SK-N-SH treated with all-trans-retinoic acid at 6 μM for 48 hours (cell line): ENCODE measurements at regions not wholly inside any gene's neighbourhood (a gene's known extent, or its start where the extent isn't known, plus 50 kb on each side); places are given as distances from the start of the nearest gene placed in this dataset.

Source experiments
- ATAC-seq: fragments of 200-7000 bp; cut with Tn5 transposase; 3 replicates; pipeline ENCODE4 v1.9.1; 2020; ENCODE audit warnings: mild to moderate bottlenecking, moderate library complexity
- ARNTL ChIP-seq: fragments of 450-650 bp; formaldehyde crosslinking; IDR thresholded peaks from 2 replicates; pipeline ENCODE4 v1.5.0; 2020; ENCODE audit warnings: low read depth, mild to moderate bottlenecking, moderate library complexity, borderline replicate concordance
- BACH2 ChIP-seq: fragments of 250-450 bp; sonication (Bioruptor Pico); IDR thresholded peaks from 2 replicates; pipeline ENCODE4 v1.9.0; 2021; ENCODE audit warnings: mild to moderate bottlenecking, borderline replicate concordance
- CREB5 ChIP-seq: fragments of 250-450 bp; sonication (Bioruptor Pico); IDR thresholded peaks from 2 replicates; pipeline ENCODE4 v1.5.1; 2020; ENCODE audit warnings: low read depth, mild to moderate bottlenecking, moderate library complexity
- CSDC2 ChIP-seq: fragments of 250-450 bp; sonication (Bioruptor Pico); IDR thresholded peaks from 2 replicates; pipeline ENCODE4 v1.5.0; 2020; ENCODE audit warnings: mild to moderate bottlenecking, moderate library complexity
- CSRNP3 ChIP-seq: fragments of 250-450 bp; sonication (Bioruptor Pico); IDR thresholded peaks from 2 replicates; pipeline ENCODE4 v1.5.1; 2021; ENCODE audit warnings: mild to moderate bottlenecking, moderate library complexity
- ESRRG ChIP-seq: fragments of 250-450 bp; sonication (Bioruptor Pico); IDR thresholded peaks from 2 replicates; pipeline ENCODE4 v1.6.1; 2021; ENCODE audit warnings: mild to moderate bottlenecking
- ISL1 ChIP-seq: fragments of 250-450 bp; sonication (Bioruptor Pico); IDR thresholded peaks from 2 replicates; pipeline ENCODE4 v2.1.2; 2022; ENCODE audit warnings: mild to moderate bottlenecking, moderate library complexity
- POU6F1 ChIP-seq: fragments of 250-450 bp; sonication (Bioruptor Pico); IDR thresholded peaks from 2 replicates; pipeline ENCODE4 v1.8.0; 2021; ENCODE audit warnings: low read depth, mild to moderate bottlenecking, moderate library complexity, borderline replicate concordance
- RARB ChIP-seq: fragments of 250-450 bp; sonication (Bioruptor Pico); IDR thresholded peaks from 2 replicates; pipeline ENCODE4 v1.8.0; 2021; ENCODE audit warnings: mild to moderate bottlenecking, moderate library complexity
- SNAI2 ChIP-seq: fragments of 250-450 bp; sonication (Bioruptor Pico); IDR thresholded peaks from 2 replicates; pipeline ENCODE4 v1.5.0; 2020; ENCODE audit warnings: mild to moderate bottlenecking, moderate library complexity
- TCF4 ChIP-seq: fragments of 250-450 bp; sonication (Bioruptor Pico); IDR thresholded peaks from 2 replicates; pipeline ENCODE4 v1.8.0; 2021; ENCODE audit warnings: mild to moderate bottlenecking, moderate library complexity, borderline replicate concordance
- TOX ChIP-seq: fragments of 250-450 bp; sonication (Bioruptor Pico); IDR thresholded peaks from 2 replicates; pipeline ENCODE4 v1.8.0; 2021; ENCODE audit warnings: mild to moderate bottlenecking, moderate library complexity, borderline replicate concordance
- TSHZ2 ChIP-seq: fragments of 250-450 bp; sonication (Bioruptor Pico); IDR thresholded peaks from 2 replicates; pipeline ENCODE4 v1.5.0; 2020; ENCODE audit warnings: mild to moderate bottlenecking, moderate library complexity
- ZC3H10 ChIP-seq: fragments of 250-450 bp; sonication (Bioruptor Pico); IDR thresholded peaks from 2 replicates; pipeline ENCODE4 v1.5.1; 2021; ENCODE audit warnings: mild to moderate bottlenecking, moderate library complexity
- ZFP3 ChIP-seq: fragments of 250-450 bp; sonication (Bioruptor Pico); IDR thresholded peaks from 2 replicates; pipeline ENCODE4 v1.5.0; 2020; ENCODE audit warnings: mild to moderate bottlenecking, moderate library complexity
- ZFP30 ChIP-seq: fragments of 450-650 bp; formaldehyde crosslinking; IDR thresholded peaks from 2 replicates; pipeline ENCODE4 v1.5.0; 2022; ENCODE audit warnings: mild to moderate bottlenecking, moderate library complexity
- ZNF565 ChIP-seq: fragments of 450-650 bp; formaldehyde crosslinking; conservative IDR thresholded peaks from 2 replicates; pipeline ENCODE4 v1.5.0; 2020; ENCODE audit warnings: low read depth, mild to moderate bottlenecking, moderate library complexity
- ZNF70 ChIP-seq: fragments of 450-650 bp; formaldehyde crosslinking; IDR thresholded peaks from 2 replicates; pipeline ENCODE4 v1.5.0; 2020; ENCODE audit warnings: mild to moderate bottlenecking, moderate library complexity
- ZNF8 ChIP-seq: fragments of 450-650 bp; formaldehyde crosslinking; IDR thresholded peaks from 2 replicates; pipeline ENCODE4 v1.5.0; 2020; ENCODE audit warnings: mild to moderate bottlenecking, moderate library complexity

GRCh38 chr12:41907550-41907949 is 237.1 kb downstream of the GXYLT1 start:
- no peak for ATAC-seq
- TF ChIP-seq BACH2 (CRISPR knock-in tag) (no peak), ZNF565 (CRISPR knock-in tag) (no peak), ZNF70 (no peak), TSHZ2 (no peak), RARB (CRISPR knock-in tag) (no peak), SNAI2 (CRISPR knock-in tag) (no peak), ZNF8 (CRISPR knock-in tag) (no peak), TOX (no peak), CREB5 (CRISPR knock-in tag) (no peak), ARNTL (CRISPR knock-in tag) (no peak), CSRNP3 (CRISPR knock-in tag) (no peak), CSDC2 (CRISPR knock-in tag) (no peak), ZFP30 (CRISPR knock-in tag) (no peak), ZC3H10 (CRISPR knock-in tag) (no peak), ISL1 (no peak), POU6F1 (CRISPR knock-in tag) (no peak)

DNA sequence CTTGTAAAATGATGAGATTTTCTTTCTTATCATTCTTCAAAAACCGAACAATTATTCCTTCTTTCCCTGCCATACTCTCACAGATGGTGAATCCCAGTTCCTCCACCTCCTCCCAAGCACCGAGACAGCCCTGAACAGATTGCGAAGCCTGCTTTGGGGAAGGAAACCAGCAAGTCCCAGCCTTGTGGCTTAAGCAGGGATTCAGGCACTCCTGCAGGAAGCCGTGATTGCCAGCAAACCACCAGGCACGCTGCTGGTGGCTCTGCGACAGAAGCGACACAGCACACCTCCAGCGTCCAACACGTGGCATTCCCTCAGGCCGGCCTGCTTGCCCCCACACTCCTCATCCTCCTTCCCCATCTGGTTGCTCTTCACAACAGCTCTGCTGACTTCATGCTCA is 237.7 kb downstream of the GXYLT1 start:
- no peak for ATAC-seq
- TF ChIP-seq ZFP3 (CRISPR knock-in tag) (no peak), TCF4 (CRISPR knock-in tag) (no peak), ISL1 (no peak), ESRRG (CRISPR knock-in tag) (no peak), CSRNP3 (CRISPR knock-in tag) (no peak), SNAI2 (CRISPR knock-in tag) (no peak), ZNF70 (no peak), ARNTL (CRISPR knock-in tag) (no peak), TSHZ2 (no peak), CREB5 (CRISPR knock-in tag) (no peak), ZFP30 (CRISPR knock-in tag) (no peak)
